K562 (cell line): ENCODE measurements at regions not wholly inside any gene's neighbourhood (a gene's known extent, or its start where the extent isn't known, plus 50 kb on each side); places are given as distances from the start of the nearest gene placed in this dataset. TPM values are rescaled to one million over a fixed set of nuclear protein-coding genes. Genes with fewer than 3 reads are reported as not detected.

ENCODE experiments used
- microRNA-seq: library from miRNA; unstranded; fragments of <30 nt; microRNA quantifications from one replicate; pipeline ENCODE4, GENCODE V29; 2018; ENCODE audit warnings: borderline microRNAs expressed
- small RNA-seq: library from RNA; depleted of rRNA; stranded (forward); fragments of <200 nt; gene quantifications from one replicate; pipeline ENCODE3, GENCODE V24; 2014

Small RNA genes in the stretch of these regions (microRNA-seq; reads per million reads assigned to microRNA genes)
- not detected for gene MIR4276

Small RNA genes in the stretch of these regions (small RNA-seq; reads per million reads assigned to genes)
- gene MIR4276 = not detected
